ENCODE measurements at regions not wholly inside any gene's neighbourhood (a gene's known extent, or its start where the extent isn't known, plus 50 kb on each side); places are given as distances from the start of the nearest gene placed in this dataset.

GRCh38 chr11:45597097-45597496, 68.3 kb downstream of the CHST1 start:
- no peak for DNase-seq

DNA sequence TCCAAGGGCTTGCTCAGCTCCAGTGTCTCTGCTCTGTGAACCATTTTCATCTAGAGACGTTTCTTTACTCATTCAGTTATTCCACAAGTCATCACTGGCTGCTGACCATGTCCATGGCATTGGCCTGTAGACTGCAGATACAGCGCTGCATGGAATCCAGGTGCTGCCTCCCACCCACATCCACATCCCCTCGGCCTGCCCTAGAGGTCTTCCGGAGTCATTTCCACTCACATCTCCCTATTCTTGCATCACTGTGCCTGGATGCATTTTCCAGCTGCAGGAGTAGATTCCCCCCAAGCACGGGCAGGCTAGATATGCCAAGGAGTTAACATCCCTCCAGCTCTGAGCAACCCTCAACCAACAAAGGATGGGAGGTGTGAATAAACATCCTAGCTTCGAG, 68.9 kb downstream of the CHST1 start:
- no peak for DNase-seq

DNA sequence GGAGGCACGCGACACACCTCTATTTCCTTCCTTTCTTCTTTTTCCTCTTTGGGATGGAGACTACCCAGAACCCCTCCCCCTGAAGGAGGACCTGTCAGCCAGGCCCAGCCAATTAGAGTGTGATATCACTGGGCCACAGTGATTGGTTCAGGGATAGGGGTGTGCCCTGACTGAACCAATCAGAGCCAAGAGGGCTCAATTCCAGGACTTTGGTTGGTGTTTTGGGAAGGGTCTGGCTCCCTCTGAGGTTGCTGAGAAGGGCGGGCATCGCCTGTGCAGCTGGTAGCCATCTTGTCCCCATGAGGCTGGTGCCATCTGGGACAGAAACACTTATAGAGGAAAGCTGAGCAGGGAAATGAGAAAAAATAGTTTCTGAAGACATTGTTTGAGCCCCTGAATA, 71.4 kb downstream of the CHST1 start:
- no peak for DNase-seq

- no peak for DNase-seq
Measured at GRCh38 chr11:45592636-45593035, 72.8 kb downstream of the CHST1 start.

GRCh38 chr11:45590743-45591142, 74.7 kb downstream of the CHST1 start:
- DNase-seq: peak in 34 of 56 donors; percentile 6 to 68 (median 30)

GRCh38 chr11:45585205-45585604, 80.2 kb downstream of the CHST1 start:
- DNase-seq: no peak

GRCh38 chr11:45583981-45584566, 81.3 kb downstream of the CHST1 start:
- DNase-seq: no peak

DNA sequence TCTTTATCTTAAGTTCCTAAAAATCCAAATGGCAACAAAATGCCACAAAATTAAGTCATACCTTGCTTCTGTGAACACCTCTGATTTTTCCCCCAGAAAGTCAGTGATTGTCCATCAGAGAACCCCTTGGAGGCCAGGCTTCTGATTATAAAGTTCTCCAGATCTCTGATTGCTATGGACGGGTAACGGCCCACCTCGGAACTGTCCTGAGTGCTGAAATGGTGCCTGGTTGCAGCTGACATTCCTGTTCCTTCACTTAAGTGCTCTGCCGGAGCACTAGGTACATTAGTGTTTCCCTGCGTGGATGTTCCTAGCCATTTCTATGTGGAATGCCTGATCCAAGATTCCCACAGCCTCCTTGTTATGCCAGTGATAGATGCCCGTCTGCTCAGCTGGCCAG, 85.0 kb downstream of the CHST1 start:
- DNase-seq: no peak

DNA sequence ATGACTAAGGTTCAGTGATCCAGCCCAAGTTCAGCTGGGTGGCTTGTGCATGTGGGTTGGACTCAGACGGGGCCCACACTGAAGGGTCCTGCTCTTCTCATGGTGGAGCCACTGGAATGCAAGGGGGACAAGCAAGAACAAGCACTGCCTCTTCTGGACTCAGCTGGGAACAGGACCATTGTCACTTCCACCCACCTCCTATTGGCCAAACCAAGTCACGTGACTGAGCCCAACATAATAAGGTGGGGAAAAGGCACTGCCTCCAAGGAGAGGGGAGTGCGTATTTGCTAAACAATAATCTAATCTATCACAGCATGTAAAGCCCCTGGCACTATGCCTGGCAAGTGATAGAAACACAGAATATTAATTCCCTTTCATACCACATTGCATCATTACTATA, 87.1 kb downstream of the CHST1 start:
- DNase-seq: peak in 2 of 56 donors; percentile 19 to 20

- no peak for DNase-seq
Measured at GRCh38 chr11:45577752-45578151, 87.7 kb downstream of the CHST1 start.

DNA sequence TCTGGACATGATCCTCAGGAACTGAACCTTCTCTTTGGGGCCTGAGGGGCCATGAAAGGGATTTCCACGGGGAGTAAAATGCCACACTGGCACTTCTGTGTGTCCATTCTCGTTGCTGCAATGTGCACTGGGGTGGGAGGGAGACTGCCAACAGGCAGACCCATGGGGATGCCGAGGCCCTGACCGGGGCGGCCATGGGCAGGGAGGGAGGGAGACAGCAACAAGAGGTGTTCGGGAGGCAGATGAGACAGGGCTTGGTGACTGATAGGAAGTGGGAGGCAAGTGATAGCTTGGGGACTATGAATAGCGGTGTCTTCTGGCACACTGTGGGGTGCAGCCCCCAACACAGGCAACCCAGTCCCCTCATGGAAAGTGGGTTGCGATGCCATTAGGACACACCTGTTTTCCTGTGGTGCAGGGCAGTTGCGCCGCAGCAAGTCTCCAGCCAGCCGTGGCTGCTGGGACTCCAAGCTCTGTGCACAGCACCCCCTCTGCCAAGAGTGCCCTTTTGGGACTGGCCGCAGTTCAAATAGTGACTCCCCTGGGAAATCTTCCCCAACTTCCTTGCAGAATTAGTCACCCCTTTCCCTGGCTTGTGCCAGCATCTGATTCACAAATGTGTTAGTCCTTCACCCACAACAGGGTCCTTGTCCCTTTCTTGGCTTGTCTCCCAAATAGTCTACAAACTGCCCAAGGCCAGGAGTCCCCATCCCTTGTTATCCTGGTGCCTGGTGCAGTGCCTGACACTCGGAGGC, 88.8 kb downstream of the CHST1 start:
- DNase-seq: no peak

- DNase-seq: no peak
Measured at GRCh38 chr11:45573728-45574127, 91.7 kb downstream of the CHST1 start.

- peak in 1 of 56 donors; percentile 8 for DNase-seq
Measured at GRCh38 chr11:45572354-45573123, 92.9 kb downstream of the CHST1 start.

DNA sequence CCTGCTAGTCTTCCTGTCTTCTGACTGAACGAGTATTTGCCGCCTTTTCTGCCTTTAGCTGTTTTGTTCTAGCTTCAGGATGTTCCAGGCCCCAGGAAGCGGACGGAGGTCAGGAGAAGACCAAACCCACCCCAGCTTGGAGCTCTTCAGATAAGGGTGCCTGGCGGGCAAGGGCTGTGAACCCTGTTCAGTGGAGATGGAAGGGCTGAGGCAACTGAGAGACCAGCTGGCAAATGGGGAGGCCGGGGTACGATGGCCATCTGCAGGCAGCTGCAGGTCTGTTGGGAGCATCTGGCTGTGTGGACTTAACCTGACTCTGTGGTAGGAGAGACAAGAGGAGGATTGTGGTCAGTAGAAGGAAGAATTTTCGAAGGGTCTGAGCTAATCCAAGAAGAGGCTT, 95.6 kb downstream of the CHST1 start:
- DNase-seq: no peak

GRCh38 chr11:45568049-45568448, 97.4 kb downstream of the CHST1 start:
- DNase-seq: no peak

GRCh38 chr11:45565446-45565988, 99.9 kb downstream of the CHST1 start:
- no peak for DNase-seq

DNA sequence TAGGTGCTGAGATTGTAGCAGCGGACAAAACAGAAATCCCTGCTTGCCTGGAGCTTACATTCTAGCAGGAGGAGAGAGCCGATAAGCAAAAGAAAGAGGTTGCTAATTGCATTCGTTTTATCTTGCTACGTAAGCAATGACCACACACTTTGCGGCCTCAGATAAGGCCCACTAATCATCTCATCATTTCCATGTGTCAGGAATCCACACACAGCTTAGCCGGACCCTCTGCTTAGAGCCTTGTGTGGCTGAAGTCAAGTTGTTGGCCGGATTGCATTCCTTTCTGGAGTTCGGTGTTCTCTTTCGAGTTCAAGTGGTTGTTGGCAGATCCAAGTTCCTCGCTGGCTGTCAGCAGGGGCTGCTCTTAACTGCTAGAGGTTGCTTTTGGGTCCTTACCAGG, 101.6 kb downstream of the CHST1 start:
- no peak for DNase-seq

GRCh38 chr11:45563171-45563570, 102.3 kb downstream of the CHST1 start:
- no peak for DNase-seq

GRCh38 chr11:45560913-45561281, 104.5 kb downstream of the CHST1 start:
- peak in 1 of 56 donors; percentile 6 for DNase-seq

DNA sequence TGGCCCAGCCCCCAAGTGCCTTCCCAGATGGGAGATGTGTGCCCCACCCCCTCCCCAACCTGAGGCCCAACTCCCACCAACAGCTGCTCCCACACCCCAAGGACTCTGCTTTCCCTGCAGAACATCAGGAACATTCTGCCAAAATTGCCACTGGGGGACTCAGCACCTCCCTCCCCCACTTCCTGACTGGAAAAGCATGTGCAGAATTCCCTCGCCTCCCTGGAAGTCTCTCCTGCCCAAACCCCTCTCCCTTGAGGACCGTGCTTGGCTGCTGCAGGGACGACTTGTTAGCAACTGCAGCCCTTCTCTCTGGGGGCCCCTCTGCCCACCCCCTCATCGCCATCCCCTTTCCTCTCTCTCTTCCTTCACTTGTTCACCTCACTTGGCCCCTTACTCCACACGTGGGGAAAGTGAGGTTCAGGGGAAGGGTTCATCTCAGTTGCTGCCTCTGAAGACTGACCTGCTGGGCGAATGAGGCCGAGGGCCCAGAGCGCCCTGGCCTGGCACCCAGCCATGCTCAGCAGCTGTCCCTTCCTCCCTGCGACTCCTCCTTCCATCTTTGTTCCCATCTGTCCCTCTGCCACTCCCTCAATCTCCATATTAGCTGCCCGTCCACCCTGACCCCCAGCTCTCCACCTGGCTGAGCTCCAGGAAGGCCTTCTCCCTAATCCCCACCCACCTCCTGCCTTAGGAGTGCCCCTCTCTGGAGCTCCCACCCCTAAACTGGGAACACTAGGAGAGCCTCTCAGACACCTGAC, 105.1 kb downstream of the CHST1 start:
- peak in 2 of 56 donors; percentile 47 to 49 for DNase-seq
